ENCODE measurements at regions not wholly inside any gene's neighbourhood (a gene's known extent, or its start where the extent isn't known, plus 50 kb on each side); places are given as distances from the start of the nearest gene placed in this dataset.
"Not testable (repeated sequence)": the region's sequence is repeated elsewhere in the genome, so short reads cannot be mapped to it uniquely, and the experiment has no call there.

GRCh38 chr16:5158494-5158893 lies 60.9 kb upstream of the EEF2KMT start (continued):
- TF ChIP-seq ZNF658 (tag by site-specific recombination; IDR thresholded peaks at IDR 0.05) (no peak), ZNF529 (tag by site-specific recombination; IDR thresholded peaks at IDR 0.05; ENCODE audit: insufficient replicate concordance) (no peak), OVOL3 (tag by site-specific recombination; IDR thresholded peaks at IDR 0.05) (no peak), ZNF521 (tag by site-specific recombination; IDR thresholded peaks at IDR 0.05) (no peak), ZNF704 (tag by site-specific recombination; IDR thresholded peaks at IDR 0.05) (no peak)

- H3K36me3 ChIP-seq (ENCODE audit: control insufficient read depth in 2 of 2, insufficient read depth in 1 of 2, low read length in 2 of 2); H3K27ac ChIP-seq (ENCODE audit: extremely low read depth, low read depth, low read length); H3K4me3 ChIP-seq (ENCODE audit: low read depth, low read length); H3K9me3 ChIP-seq (ENCODE audit: control insufficient read depth, insufficient read depth, low read depth, low read length); POLR2A ChIA-PET; H3K4me1 ChIP-seq (ENCODE audit: control insufficient read depth, insufficient read depth, low read length); CTCF ChIA-PET: not testable (repeated sequence)
Observed at GRCh38 chr16:5156486-5156885, 58.9 kb upstream of the EEF2KMT start.

GRCh38 chr16:5154006-5154405 lies 56.4 kb upstream of the EEF2KMT start:
- H3K36me3 ChIP-seq (ENCODE audit: control insufficient read depth in 2 of 2, insufficient read depth in 1 of 2, low read length in 2 of 2); H3K4me1 ChIP-seq (ENCODE audit: control insufficient read depth, insufficient read depth, low read length); CTCF ChIA-PET; POLR2A ChIA-PET; H3K9me3 ChIP-seq (ENCODE audit: control insufficient read depth, insufficient read depth, low read depth, low read length); H3K4me3 ChIP-seq (ENCODE audit: low read depth, low read length); H3K27ac ChIP-seq (ENCODE audit: extremely low read depth, low read depth, low read length): not testable (repeated sequence)

DNA sequence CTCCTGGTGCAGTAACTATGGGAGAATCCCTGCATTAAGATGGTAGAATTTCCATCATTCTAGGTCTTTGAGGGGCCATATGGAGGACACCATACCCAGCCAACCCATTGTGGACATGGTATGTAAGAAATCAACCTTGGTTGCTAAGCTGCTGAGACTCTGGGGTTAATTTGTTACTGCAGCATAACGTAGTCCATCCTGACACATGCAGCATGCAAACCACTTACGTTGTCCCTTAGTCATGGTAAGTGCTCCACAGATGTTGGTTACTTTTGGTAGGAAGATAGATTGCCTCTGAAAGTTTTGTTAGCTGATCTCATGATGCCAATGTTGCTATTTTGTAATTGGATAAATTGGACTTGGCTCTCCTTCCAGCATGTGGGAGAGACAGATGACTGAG lies 53.8 kb upstream of the EEF2KMT start:
- H3K36me3 ChIP-seq (ENCODE audit: control insufficient read depth in 2 of 2, insufficient read depth in 1 of 2, low read length in 2 of 2); H3K9me3 ChIP-seq (ENCODE audit: control insufficient read depth, insufficient read depth, low read depth, low read length); POLR2A ChIA-PET; H3K4me3 ChIP-seq (ENCODE audit: low read depth, low read length); H3K27ac ChIP-seq (ENCODE audit: extremely low read depth, low read depth, low read length); CTCF ChIA-PET; H3K4me1 ChIP-seq (ENCODE audit: control insufficient read depth, insufficient read depth, low read length): not testable (repeated sequence)

Data from HEK293 (cell line).